Endodermal cell (in vitro differentiated cells): ENCODE measurements at regions not wholly inside any gene's neighbourhood (a gene's known extent, or its start where the extent isn't known, plus 50 kb on each side); places are given as distances from the start of the nearest gene placed in this dataset.

Source experiments
- DNase-seq: peaks from one replicate; pipeline ENCODE4 v3.0.0-alpha.2; 2017
- H3K27ac ChIP-seq: 2 replicates; pipeline ENCODE4 v1.5.1; 2013; ENCODE audit warnings: mild to moderate bottlenecking, low read depth, low read length, moderate library complexity
- H3K27me3 ChIP-seq: 2 replicates; pipeline ENCODE4 v1.6.1; 2013; ENCODE audit warnings: mild to moderate bottlenecking, low read length, moderate library complexity; ENCODE audit not compliant: insufficient read depth, control insufficient read depth, poor library complexity, severe bottlenecking
- H3K36me3 ChIP-seq: 2 replicates; pipeline ENCODE4 v1.7.0; 2013; ENCODE audit warnings: mild to moderate bottlenecking, low read length, moderate library complexity; ENCODE audit not compliant: control insufficient read depth, insufficient read depth
- H3K4me1 ChIP-seq: one replicate; pipeline ENCODE4 v1.7.0; 2013; ENCODE audit warnings: low read length; ENCODE audit not compliant: control insufficient read depth, insufficient read depth
- H3K4me3 ChIP-seq: 2 replicates; pipeline ENCODE4 v1.5.1; 2013; ENCODE audit warnings: mild to moderate bottlenecking, low read length, moderate library complexity
- H3K9ac ChIP-seq: 2 replicates; pipeline ENCODE4 v1.6.1; 2013; ENCODE audit warnings: mild to moderate bottlenecking, low read length, moderate library complexity; ENCODE audit not compliant: poor library complexity, severe bottlenecking; ENCODE audit errors: extremely low read depth
- H3K9me3 ChIP-seq: 2 replicates; pipeline ENCODE4 v1.6.1; 2013; ENCODE audit warnings: mild to moderate bottlenecking, low read length, moderate library complexity; ENCODE audit not compliant: control insufficient read depth
- H3K27ac Mint-ChIP-seq: 2 replicates; pipeline ENCODE4 v1.8.0; 2020; ENCODE audit warnings: mixed read lengths
- H3K27me3 Mint-ChIP-seq: 2 replicates; pipeline ENCODE4 v1.8.0; 2021; ENCODE audit warnings: mild to moderate bottlenecking, mixed read lengths; ENCODE audit not compliant: insufficient read depth
- H3K36me3 Mint-ChIP-seq: 2 replicates; pipeline ENCODE4 v1.8.0; 2020; ENCODE audit warnings: low read depth, mixed read lengths
- H3K4me1 Mint-ChIP-seq: 2 replicates; pipeline ENCODE4 v1.8.0; 2020; ENCODE audit warnings: mixed read lengths
- H3K4me3 Mint-ChIP-seq: 2 replicates; pipeline ENCODE4 v1.8.0; 2020; ENCODE audit warnings: mild to moderate bottlenecking, moderate library complexity, mixed read lengths
- H3K9me3 Mint-ChIP-seq: 2 replicates; pipeline ENCODE4 v1.8.0; 2020; ENCODE audit warnings: mild to moderate bottlenecking, mixed read lengths
- WGBS, 2 experiments: methylation state at CpG; one replicate each; pipeline versions ENCODE4 v1.1.5 to v1.1.7; 2013; ENCODE audit warnings: missing lambda C conversion rate in 2 of 2, mixed read lengths in 1 of 2; ENCODE audit not compliant: insufficient coverage in 1 of 2, insufficient read length in 1 of 2; 5-methylcytosine and 5-hydroxymethylcytosine counted together
- TF ChIP-seq, protein P1 (sequence below): fragments of 200-600 bp; sonication (generic); conservative IDR thresholded peaks from 2 replicates; pipeline ENCODE4 v1.5.0; 2021; ENCODE audit warnings: antibody characterized with exemption, mild to moderate bottlenecking

DNA sequence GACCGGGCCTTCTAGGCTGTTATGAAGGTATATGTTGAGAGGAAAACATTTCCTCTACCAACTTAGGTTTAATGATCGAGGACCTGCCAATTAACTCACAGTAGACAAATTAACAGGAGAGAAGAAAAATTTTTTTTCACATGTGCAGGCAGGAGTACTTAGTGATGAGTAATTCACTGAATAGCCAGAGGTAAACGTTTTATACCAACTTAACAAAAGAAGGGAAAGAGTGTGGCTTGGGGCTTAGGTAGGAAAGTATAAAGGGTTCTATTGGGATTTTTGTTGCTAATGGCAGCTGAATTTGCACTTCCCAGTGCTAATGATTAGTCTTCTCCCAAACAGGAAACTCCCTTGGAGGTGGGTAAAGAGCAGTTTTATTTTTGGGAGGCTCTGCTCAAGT, 121.6 kb upstream of the HS3ST4 start:
- Histone ChIP-seq H3K36me3 (no peaks in the 10 kb centered on the region), H3K27me3 (no peaks in the 10 kb centered on the region), H3K9ac (no peak overlapping the region), H3K4me1 (peaks cover 6% of the 10 kb centered on the region), H3K9me3 (peaks cover 10% of the 10 kb centered on the region), H3K4me3 (no peak overlapping the region), H3K27ac (no peak overlapping the region)
- H3K27ac Mint-ChIP-seq: no peak overlapping the region
- WGBS, 2 experiments: 58 to 86% methylated on average over 1 of the region's 3 CpGs
- no peak overlapping the region for H3K4me3 Mint-ChIP-seq
- no peak for DNase-seq
- peaks cover 3% of the 10 kb centered on the region for H3K9me3 Mint-ChIP-seq
- H3K36me3 Mint-ChIP-seq: no peaks in the 10 kb centered on the region
- H3K27me3 Mint-ChIP-seq: no peaks in the 10 kb centered on the region
- peaks cover 11% of the 10 kb centered on the region for H3K4me1 Mint-ChIP-seq
- TF ChIP-seq, protein P1, sequence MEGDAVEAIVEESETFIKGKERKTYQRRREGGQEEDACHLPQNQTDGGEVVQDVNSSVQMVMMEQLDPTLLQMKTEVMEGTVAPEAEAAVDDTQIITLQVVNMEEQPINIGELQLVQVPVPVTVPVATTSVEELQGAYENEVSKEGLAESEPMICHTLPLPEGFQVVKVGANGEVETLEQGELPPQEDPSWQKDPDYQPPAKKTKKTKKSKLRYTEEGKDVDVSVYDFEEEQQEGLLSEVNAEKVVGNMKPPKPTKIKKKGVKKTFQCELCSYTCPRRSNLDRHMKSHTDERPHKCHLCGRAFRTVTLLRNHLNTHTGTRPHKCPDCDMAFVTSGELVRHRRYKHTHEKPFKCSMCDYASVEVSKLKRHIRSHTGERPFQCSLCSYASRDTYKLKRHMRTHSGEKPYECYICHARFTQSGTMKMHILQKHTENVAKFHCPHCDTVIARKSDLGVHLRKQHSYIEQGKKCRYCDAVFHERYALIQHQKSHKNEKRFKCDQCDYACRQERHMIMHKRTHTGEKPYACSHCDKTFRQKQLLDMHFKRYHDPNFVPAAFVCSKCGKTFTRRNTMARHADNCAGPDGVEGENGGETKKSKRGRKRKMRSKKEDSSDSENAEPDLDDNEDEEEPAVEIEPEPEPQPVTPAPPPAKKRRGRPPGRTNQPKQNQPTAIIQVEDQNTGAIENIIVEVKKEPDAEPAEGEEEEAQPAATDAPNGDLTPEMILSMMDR: no peak

DNA sequence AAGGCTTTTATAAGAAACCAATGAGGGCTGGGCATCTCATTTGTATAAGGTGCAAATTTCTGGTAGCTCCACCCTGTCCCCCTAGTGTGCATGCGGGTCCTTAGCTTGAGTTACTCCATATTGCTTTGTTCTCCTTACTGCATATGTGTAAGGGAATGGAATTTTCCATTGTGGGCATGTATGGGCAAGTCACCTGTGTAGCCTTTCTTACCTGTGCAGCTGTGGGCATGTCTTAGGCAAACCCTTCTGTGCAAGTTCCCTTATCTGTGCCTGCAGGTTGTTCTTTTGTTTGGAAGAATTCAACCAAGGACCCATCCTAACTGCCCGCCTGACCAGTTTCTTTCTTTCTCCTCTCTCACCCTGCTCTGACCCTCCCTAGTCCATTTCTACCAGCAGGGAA, 122.8 kb upstream of the HS3ST4 start:
- Histone ChIP-seq H3K9ac (no peak overlapping the region), H3K27ac (no peak overlapping the region), H3K4me3 (no peak overlapping the region), H3K36me3 (no peaks in the 10 kb centered on the region), H3K9me3 (peaks cover 10% of the 10 kb centered on the region), H3K27me3 (no peaks in the 10 kb centered on the region), H3K4me1 (peaks cover 11% of the 10 kb centered on the region)
- Mint-ChIP-seq H3K27me3 (no peaks in the 10 kb centered on the region), H3K4me1 (peaks cover 18% of the 10 kb centered on the region), H3K27ac (no peak overlapping the region), H3K9me3 (peaks cover 3% of the 10 kb centered on the region), H3K36me3 (no peaks in the 10 kb centered on the region), H3K4me3 (no peak overlapping the region)
- WGBS, 2 experiments: 100% methylated on average over 2 of the region's 2 CpGs; no CpG with 5 or more reads in 1 of the 2 experiments
- DNase-seq: no peak
- TF ChIP-seq, protein P1: no peak

DNA sequence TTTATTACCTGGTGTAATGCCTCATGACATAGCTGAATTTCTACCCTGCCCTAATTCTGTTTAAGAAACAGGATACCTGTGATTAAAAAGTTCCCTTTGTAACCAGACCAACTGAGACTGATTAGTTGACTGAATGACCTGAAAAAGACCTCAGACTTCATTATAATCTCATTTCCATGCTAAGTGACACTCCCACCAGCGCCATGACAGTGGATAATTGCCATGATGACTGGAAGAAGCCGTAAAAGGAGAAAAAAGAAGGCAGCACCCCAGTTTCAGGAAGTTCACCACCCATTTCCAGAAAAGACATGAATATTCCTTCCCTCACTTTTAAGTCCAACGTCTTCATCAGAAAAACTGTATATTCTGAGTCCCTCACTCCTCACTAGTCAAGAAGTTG, 125.6 kb upstream of the HS3ST4 start:
- H3K27me3 Mint-ChIP-seq: no peaks in the 10 kb centered on the region
- no peak overlapping the region for H3K27ac ChIP-seq
- TF ChIP-seq, protein P1: no peak
- no peak overlapping the region for H3K9ac ChIP-seq
- H3K27ac Mint-ChIP-seq: no peak overlapping the region
- peaks cover 20% of the 10 kb centered on the region for H3K9me3 ChIP-seq
- peak overlapping the region; percentile 6 for H3K4me3 ChIP-seq
- H3K4me1 Mint-ChIP-seq: peaks cover 18% of the 10 kb centered on the region
- no peaks in the 10 kb centered on the region for H3K27me3 ChIP-seq
- H3K36me3 ChIP-seq: no peaks in the 10 kb centered on the region
- no peak overlapping the region for H3K4me3 Mint-ChIP-seq
- WGBS, 2 experiments: 95 to 100% methylated on average over 1 to 3 of the region's 3 CpGs
- no peaks in the 10 kb centered on the region for H3K36me3 Mint-ChIP-seq
- peaks cover 11% of the 10 kb centered on the region for H3K4me1 ChIP-seq
- peaks cover 14% of the 10 kb centered on the region for H3K9me3 Mint-ChIP-seq
- no peak for DNase-seq
